ENCODE measurements at regions not wholly inside any gene's neighbourhood (a gene's known extent, or its start where the extent isn't known, plus 50 kb on each side); places are given as distances from the start of the nearest gene placed in this dataset.
"Not testable (repeated sequence)": the region's sequence is repeated elsewhere in the genome, so short reads cannot be mapped to it uniquely, and the experiment has no call there.

GRCh38 chr7:19954166-19954565 lies 180.7 kb upstream of the TMEM196 start:
- TF ChIP-seq, protein P1, sequence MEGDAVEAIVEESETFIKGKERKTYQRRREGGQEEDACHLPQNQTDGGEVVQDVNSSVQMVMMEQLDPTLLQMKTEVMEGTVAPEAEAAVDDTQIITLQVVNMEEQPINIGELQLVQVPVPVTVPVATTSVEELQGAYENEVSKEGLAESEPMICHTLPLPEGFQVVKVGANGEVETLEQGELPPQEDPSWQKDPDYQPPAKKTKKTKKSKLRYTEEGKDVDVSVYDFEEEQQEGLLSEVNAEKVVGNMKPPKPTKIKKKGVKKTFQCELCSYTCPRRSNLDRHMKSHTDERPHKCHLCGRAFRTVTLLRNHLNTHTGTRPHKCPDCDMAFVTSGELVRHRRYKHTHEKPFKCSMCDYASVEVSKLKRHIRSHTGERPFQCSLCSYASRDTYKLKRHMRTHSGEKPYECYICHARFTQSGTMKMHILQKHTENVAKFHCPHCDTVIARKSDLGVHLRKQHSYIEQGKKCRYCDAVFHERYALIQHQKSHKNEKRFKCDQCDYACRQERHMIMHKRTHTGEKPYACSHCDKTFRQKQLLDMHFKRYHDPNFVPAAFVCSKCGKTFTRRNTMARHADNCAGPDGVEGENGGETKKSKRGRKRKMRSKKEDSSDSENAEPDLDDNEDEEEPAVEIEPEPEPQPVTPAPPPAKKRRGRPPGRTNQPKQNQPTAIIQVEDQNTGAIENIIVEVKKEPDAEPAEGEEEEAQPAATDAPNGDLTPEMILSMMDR (IDR thresholded peaks at IDR 0.05; ENCODE audit: low read length) = not testable (repeated sequence)
- not testable (repeated sequence) for TF ChIP-seq EZH2 (IDR thresholded peaks at IDR 0.05; ENCODE audit: borderline replicate concordance, low read length)
